ENCODE measurements at regions not wholly inside any gene's neighbourhood (a gene's known extent, or its start where the extent isn't known, plus 50 kb on each side); places are given as distances from the start of the nearest gene placed in this dataset.
A peak's percentile ranks its signal among the peaks of the same experiment; 100 is the strongest.
"Not testable (repeated sequence)": the region's sequence is repeated elsewhere in the genome, so short reads cannot be mapped to it uniquely, and the experiment has no call there.

DNA sequence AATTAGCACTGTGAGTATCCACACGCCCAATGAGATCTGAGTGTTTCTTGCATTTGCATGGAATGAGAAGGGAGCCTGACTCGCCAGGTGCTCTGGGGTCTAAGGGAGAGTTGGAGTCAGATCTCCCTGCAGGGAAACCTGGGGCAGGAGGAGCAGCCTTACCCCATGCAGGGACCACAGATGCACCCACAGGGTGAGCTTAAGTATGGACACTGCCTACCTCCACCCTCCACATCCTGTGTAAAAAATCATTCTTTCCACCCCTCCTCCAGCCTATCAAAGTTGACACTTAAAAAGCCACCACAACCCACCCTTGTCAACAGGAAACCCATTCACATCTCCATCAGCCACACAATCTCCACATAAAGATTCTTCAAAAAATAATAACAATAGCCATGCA, 67.0 kb upstream of the IGLL5 start:
- ChIA-PET POLR2A (no interaction called here), CTCF (interaction anchor here in 1 of 2 donors (0.8 to 2.2 kb wide), 2 partner anchors 11 to 32 kb away, joined by 3 to 8 read pairs; no protein-coding TSS in a partner anchor)
- H3K4me1 ChIP-seq (ENCODE audit: control insufficient read depth in 1 of 2, extremely low read depth in 1 of 2, insufficient read depth in 2 of 2, low read length in 2 of 2) = peaks cover 75 to 92% of the 10 kb centered on the region in 2 experiments
- H3K9me3 ChIP-seq = no peaks in the 10 kb centered on the region
- no peaks in the 10 kb centered on the region for H3K27me3 ChIP-seq (replicated peaks in 1 of 2; ENCODE audit: control insufficient read depth in 2 of 2, extremely low read depth in 1 of 2, insufficient read depth in 2 of 2, low read length in 1 of 2)
- peak overlapping the region; percentile 17 to 43 for H3K4me3 ChIP-seq (ENCODE audit: control insufficient read depth in 1 of 2, extremely low read depth in 1 of 2, low read length in 1 of 2)
- peak overlapping the region; percentile 99 for H3K27ac Mint-ChIP-seq
- H3K27ac ChIP-seq (ENCODE audit: low read length) = peak overlapping the region; percentile 86
- ATAC-seq (replicated peaks in 1 of 4) (peak; percentile 77 to 84 (median 83)), DNase-seq (peak in 30 of 35 experiments; percentile 14 to 69 (median 38))
- H3K36me3 ChIP-seq (ENCODE audit: control insufficient read depth in 2 of 2, extremely low read depth in 1 of 2, insufficient read depth in 1 of 2, low read length in 1 of 2) = no peaks in the 10 kb centered on the region
- H3K4me1 Mint-ChIP-seq = peaks cover 96% of the 10 kb centered on the region in 3 donors
- no peaks in the 10 kb centered on the region for H3K36me3 Mint-ChIP-seq
- H3K27me3 Mint-ChIP-seq = no peaks in the 10 kb centered on the region
- H3K4me3 Mint-ChIP-seq = peak overlapping the region; percentile 73 to 83 (median 77)
- no peaks in the 10 kb centered on the region for H3K9me3 Mint-ChIP-seq
- WGBS (ENCODE audit: insufficient coverage) = 13% methylated on average over 1 of the region's 2 CpGs

DNA sequence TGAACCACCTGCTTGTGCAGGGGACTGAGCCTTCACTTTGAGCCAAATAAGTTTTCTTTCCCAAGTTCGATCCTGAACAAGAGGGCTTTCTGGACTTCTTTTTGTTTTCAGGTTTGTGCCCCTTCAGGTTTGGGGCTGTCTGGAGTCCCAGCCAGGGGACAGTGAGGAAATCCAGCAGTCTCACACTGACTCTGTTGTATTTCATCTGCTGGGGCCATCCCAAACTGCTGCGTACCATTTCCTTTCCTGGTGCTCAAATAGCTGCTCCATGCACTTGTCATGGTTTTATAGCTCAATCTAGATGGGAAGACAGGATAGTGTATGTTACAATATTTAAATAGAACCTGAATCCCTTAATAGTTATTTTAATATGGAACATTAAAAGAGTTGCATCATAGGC, 66.3 kb upstream of the IGLL5 start:
- H3K4me3 Mint-ChIP-seq = peak overlapping the region in 2 of 3 donors; percentile 49 to 83
- no peak for ATAC-seq (replicated peaks in 1 of 4)
- no peaks in the 10 kb centered on the region for H3K9me3 ChIP-seq
- no peak overlapping the region for H3K4me3 ChIP-seq (ENCODE audit: control insufficient read depth in 1 of 2, extremely low read depth in 1 of 2, low read length in 1 of 2)
- no peaks in the 10 kb centered on the region for H3K27me3 ChIP-seq (replicated peaks in 1 of 2; ENCODE audit: control insufficient read depth in 2 of 2, extremely low read depth in 1 of 2, insufficient read depth in 2 of 2, low read length in 1 of 2)
- no peaks in the 10 kb centered on the region for H3K9me3 Mint-ChIP-seq
- H3K36me3 ChIP-seq (ENCODE audit: control insufficient read depth in 2 of 2, extremely low read depth in 1 of 2, insufficient read depth in 1 of 2, low read length in 1 of 2) = no peaks in the 10 kb centered on the region
- ChIA-PET CTCF (interaction anchor here in 1 of 2 donors (0.6 to 1.0 kb wide), 2 partner anchors 27 to 63 kb away, joined by 3 to 4 read pairs; no protein-coding TSS in a partner anchor), POLR2A (no interaction called here)
- no peaks in the 10 kb centered on the region for H3K36me3 Mint-ChIP-seq
- peaks cover 68 to 85% of the 10 kb centered on the region in 2 experiments for H3K4me1 ChIP-seq (ENCODE audit: control insufficient read depth in 1 of 2, extremely low read depth in 1 of 2, insufficient read depth in 2 of 2, low read length in 2 of 2)
- 64% methylated on average over 1 of the region's 2 CpGs for whole genome bisulfite sequencing (ENCODE audit: insufficient coverage)
- H3K27me3 Mint-ChIP-seq = no peaks in the 10 kb centered on the region
- H3K4me1 Mint-ChIP-seq = peaks cover 96% of the 10 kb centered on the region in 3 donors
- peak overlapping the region; percentile 99 for H3K27ac Mint-ChIP-seq
- no peak for DNase-seq
- peak overlapping the region; percentile 86 for H3K27ac ChIP-seq (ENCODE audit: low read length)

DNA sequence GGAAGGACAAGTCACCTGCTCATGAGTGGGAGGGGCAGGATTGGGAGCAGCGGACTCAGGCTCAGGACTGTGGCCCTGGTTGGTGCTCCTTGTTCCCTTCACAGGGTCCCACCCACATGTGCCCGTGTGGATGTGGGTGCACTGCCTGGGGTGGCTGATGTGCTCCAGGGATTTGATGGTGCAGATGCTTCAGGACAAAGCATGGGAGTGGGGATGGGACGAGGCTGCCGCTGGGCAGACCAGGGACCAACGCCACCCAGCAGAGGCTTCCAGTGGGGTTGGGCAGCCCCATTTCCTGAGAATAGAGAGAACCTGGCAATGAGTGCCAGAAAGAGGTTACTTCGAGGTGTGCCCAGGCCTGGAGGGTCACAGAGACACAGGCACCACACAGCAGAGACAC, 65.5 kb upstream of the IGLL5 start:
- H3K4me1 Mint-ChIP-seq = peaks cover 91 to 96% (median 91%) of the 10 kb centered on the region in 3 donors
- Histone ChIP-seq H3K9me3 (no peaks in the 10 kb centered on the region), H3K36me3 (ENCODE audit: control insufficient read depth in 2 of 2, extremely low read depth in 1 of 2, insufficient read depth in 1 of 2, low read length in 1 of 2) (no peaks in the 10 kb centered on the region), H3K4me1 (ENCODE audit: control insufficient read depth in 1 of 2, extremely low read depth in 1 of 2, insufficient read depth in 2 of 2, low read length in 2 of 2) (peaks cover 60 to 77% of the 10 kb centered on the region in 2 experiments), H3K27me3 (replicated peaks in 1 of 2; ENCODE audit: control insufficient read depth in 2 of 2, extremely low read depth in 1 of 2, insufficient read depth in 2 of 2, low read length in 1 of 2) (no peaks in the 10 kb centered on the region), H3K4me3 (ENCODE audit: control insufficient read depth in 1 of 2, extremely low read depth in 1 of 2, low read length in 1 of 2) (no peak overlapping the region), H3K27ac (ENCODE audit: low read length) (peak overlapping the region; percentile 86)
- no peaks in the 10 kb centered on the region for H3K9me3 Mint-ChIP-seq
- ChIA-PET CTCF (interaction anchor here in 1 of 2 donors (0.8 to 1.4 kb wide), 3 partner anchors 27 to 64 kb away, joined by 3 to 5 read pairs (median 3); no protein-coding TSS in a partner anchor), POLR2A (no interaction called here)
- ATAC-seq (replicated peaks in 1 of 4) = no peak
- H3K27me3 Mint-ChIP-seq = no peaks in the 10 kb centered on the region
- peak overlapping the region in 2 of 3 donors; percentile 31 to 83 for H3K4me3 Mint-ChIP-seq
- peak overlapping the region; percentile 99 for H3K27ac Mint-ChIP-seq
- no peaks in the 10 kb centered on the region for H3K36me3 Mint-ChIP-seq
- WGBS (ENCODE audit: insufficient coverage) = 78% methylated on average over 5 of the region's 6 CpGs
- DNase-seq = no peak

DNA sequence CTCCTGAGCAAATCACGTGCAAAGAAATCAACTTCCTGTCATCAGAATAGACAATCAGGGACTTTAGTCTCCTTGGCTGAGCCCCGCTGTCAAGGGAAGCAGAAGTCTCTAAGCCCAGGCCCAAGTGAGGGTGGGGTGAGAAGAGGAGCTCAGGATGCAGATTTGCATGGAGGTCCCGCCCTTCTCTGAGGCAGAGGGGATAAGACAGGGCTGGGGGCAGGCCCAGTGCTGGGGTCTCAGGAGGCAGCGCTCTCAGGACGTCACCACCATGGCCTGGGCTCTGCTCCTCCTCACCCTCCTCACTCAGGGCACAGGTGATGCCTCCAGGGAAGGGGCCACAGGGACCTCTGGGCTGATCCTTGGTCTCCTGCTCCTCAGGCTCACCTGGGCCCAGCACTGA, 65.1 kb upstream of the IGLL5 start:
- POLR2A ChIA-PET; H3K36me3 Mint-ChIP-seq; H3K4me3 ChIP-seq (ENCODE audit: control insufficient read depth in 1 of 2, extremely low read depth in 1 of 2, low read length in 1 of 2); H3K27me3 ChIP-seq (replicated peaks in 1 of 2; ENCODE audit: control insufficient read depth in 2 of 2, extremely low read depth in 1 of 2, insufficient read depth in 2 of 2, low read length in 1 of 2); H3K9me3 Mint-ChIP-seq; H3K27me3 Mint-ChIP-seq; H3K36me3 ChIP-seq (ENCODE audit: control insufficient read depth in 2 of 2, extremely low read depth in 1 of 2, insufficient read depth in 1 of 2, low read length in 1 of 2); H3K9me3 ChIP-seq: not testable (repeated sequence)
- Mint-ChIP-seq H3K4me1 (peaks cover 87 to 96% (median 90%) of the 10 kb centered on the region in 3 donors), H3K4me3 (peak overlapping the region in 2 of 3 donors; percentile 31 to 83), H3K27ac (peak overlapping the region; percentile 99)
- CTCF ChIA-PET = interaction anchor here in 1 of 2 donors (0.8 to 1.4 kb wide), 3 partner anchors 55 to 77 kb away, joined by 3 to 5 read pairs (median 4); no protein-coding TSS in a partner anchor
- ATAC-seq (replicated peaks in 1 of 4) (peak in 2 of 4 experiments; percentile 16 to 50), DNase-seq (peak in 5 of 35 experiments; percentile 13 to 49 (median 32))
- peak overlapping the region; percentile 86 for H3K27ac ChIP-seq (ENCODE audit: low read length)
- H3K4me1 ChIP-seq (ENCODE audit: control insufficient read depth in 1 of 2, extremely low read depth in 1 of 2, insufficient read depth in 2 of 2, low read length in 2 of 2) = peaks cover 58 to 73% of the 10 kb centered on the region in 2 experiments
- 73% methylated on average over 2 of the region's 5 CpGs for WGBS (ENCODE audit: insufficient coverage)

DNA sequence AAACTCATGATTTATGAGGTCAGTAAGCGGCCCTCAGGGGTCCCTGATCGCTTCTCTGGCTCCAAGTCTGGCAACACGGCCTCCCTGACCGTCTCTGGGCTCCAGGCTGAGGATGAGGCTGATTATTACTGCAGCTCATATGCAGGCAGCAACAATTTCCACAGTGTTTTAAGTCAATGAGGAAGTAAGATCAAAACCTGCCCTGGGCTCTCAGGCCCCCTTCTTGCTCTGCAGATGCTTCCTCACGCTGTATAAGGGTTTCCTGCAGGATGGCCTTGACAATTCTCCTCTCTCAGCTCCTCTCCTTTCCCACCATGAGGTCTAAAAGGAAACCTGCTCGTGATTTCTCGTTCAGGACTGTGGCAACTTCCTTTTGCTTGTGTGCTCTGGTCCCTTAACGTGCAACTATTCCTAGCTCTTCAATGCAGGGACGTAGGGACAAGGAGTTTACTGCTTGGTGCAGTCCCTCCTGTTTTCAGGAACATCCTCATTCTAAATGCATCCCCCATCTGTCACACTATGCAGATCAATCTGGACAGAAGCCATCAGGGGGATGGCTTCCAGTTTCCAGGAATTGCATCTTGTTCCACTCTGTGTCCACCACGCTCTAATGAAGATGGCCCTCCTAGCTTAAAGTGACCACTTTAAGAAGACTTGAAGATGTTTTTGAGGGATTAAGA, 64.3 kb upstream of the IGLL5 start:
- no peak for ATAC-seq (replicated peaks in 1 of 4)
- H3K9me3 ChIP-seq = no peaks in the 10 kb centered on the region
- H3K36me3 ChIP-seq (ENCODE audit: control insufficient read depth in 2 of 2, extremely low read depth in 1 of 2, insufficient read depth in 1 of 2, low read length in 1 of 2) = no peaks in the 10 kb centered on the region
- Mint-ChIP-seq H3K27me3 (no peaks in the 10 kb centered on the region), H3K36me3 (no peaks in the 10 kb centered on the region), H3K4me1 (peaks cover 80 to 89% (median 83%) of the 10 kb centered on the region in 3 donors), H3K27ac (peak overlapping the region; percentile 99), H3K9me3 (no peaks in the 10 kb centered on the region), H3K4me3 (peak overlapping the region in 2 of 3 donors; percentile 1 to 83)
- DNase-seq = no peak
- H3K4me1 ChIP-seq (ENCODE audit: control insufficient read depth in 1 of 2, extremely low read depth in 1 of 2, insufficient read depth in 2 of 2, low read length in 2 of 2) = peaks cover 52 to 66% of the 10 kb centered on the region in 2 experiments
- H3K4me3 ChIP-seq (ENCODE audit: control insufficient read depth in 1 of 2, extremely low read depth in 1 of 2, low read length in 1 of 2) = no peak overlapping the region
- no peaks in the 10 kb centered on the region for H3K27me3 ChIP-seq (replicated peaks in 1 of 2; ENCODE audit: control insufficient read depth in 2 of 2, extremely low read depth in 1 of 2, insufficient read depth in 2 of 2, low read length in 1 of 2)
- H3K27ac ChIP-seq (ENCODE audit: low read length) = peak overlapping the region; percentile 86
- WGBS (ENCODE audit: insufficient coverage) = 52% methylated on average over 8 of the region's 10 CpGs
- CTCF ChIA-PET = interaction anchor here in 1 of 2 donors (0.8 to 1.4 kb wide), 5 partner anchors 13 to 77 kb away, joined by 3 to 5 read pairs (median 5); no protein-coding TSS in a partner anchor
- POLR2A ChIA-PET = no interaction called here

DNA sequence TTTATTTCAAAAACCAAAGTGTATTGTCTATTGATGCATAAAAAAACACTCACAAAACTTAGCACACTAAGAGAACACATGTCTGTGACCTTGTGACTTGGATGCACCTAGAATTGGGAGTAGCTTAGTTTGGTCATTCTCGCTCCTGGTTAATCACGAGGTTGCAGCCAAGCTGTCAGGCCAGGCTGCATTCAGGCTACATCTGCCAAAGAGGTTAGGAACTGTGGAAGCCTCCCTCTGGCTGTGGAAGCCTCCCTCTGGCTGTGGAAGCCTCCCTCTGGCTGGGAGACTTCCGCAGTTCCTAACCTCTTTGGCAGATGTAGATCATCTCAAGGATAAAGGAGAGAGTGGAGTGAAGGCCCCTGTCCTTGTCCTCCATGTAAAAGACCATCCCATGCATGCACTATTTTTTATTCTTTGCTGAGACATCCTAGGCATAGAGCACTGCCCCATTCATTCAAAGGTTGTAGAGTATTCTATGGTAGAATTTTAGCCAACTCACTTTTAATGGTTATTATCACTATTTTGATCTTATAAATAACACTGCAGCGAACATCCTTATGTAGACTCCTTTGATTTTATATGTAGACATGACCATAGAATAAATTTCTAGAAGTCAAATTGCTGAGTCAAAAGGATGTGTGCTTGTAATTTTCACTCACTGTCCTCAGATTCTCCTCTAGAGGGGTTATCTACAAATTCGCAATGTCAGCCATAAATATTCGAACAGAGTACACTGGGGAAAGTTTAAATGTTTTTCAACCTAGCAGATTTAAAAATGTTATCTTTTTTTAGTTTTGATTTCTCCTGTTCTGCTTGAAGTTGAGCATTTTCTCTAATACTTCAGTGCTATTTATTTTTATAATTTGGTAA, 63.0 kb upstream of the IGLL5 start:
- no peak overlapping the region for H3K4me3 Mint-ChIP-seq
- no peaks in the 10 kb centered on the region for H3K27me3 ChIP-seq (replicated peaks in 1 of 2; ENCODE audit: control insufficient read depth in 2 of 2, extremely low read depth in 1 of 2, insufficient read depth in 2 of 2, low read length in 1 of 2)
- peaks cover 40 to 53% of the 10 kb centered on the region in 2 experiments for H3K4me1 ChIP-seq (ENCODE audit: control insufficient read depth in 1 of 2, extremely low read depth in 1 of 2, insufficient read depth in 2 of 2, low read length in 2 of 2)
- no peaks in the 10 kb centered on the region for H3K9me3 Mint-ChIP-seq
- POLR2A ChIA-PET = no interaction called here
- ATAC-seq (replicated peaks in 1 of 4) (no peak), DNase-seq (no peak)
- H3K27ac Mint-ChIP-seq = peak overlapping the region in 1 of 2 donors; percentile 46
- no peaks in the 10 kb centered on the region for H3K27me3 Mint-ChIP-seq
- CTCF ChIA-PET = interaction anchor here in 1 of 2 donors (1.0 to 1.2 kb wide), 3 partner anchors 15 to 25 kb away, joined by 3 to 5 read pairs (median 5); no protein-coding TSS in a partner anchor
- no peaks in the 10 kb centered on the region for H3K36me3 ChIP-seq (ENCODE audit: control insufficient read depth in 2 of 2, extremely low read depth in 1 of 2, insufficient read depth in 1 of 2, low read length in 1 of 2)
- no peaks in the 10 kb centered on the region for H3K9me3 ChIP-seq
- H3K36me3 Mint-ChIP-seq = no peaks in the 10 kb centered on the region
- H3K4me1 Mint-ChIP-seq = peaks cover 67 to 76% (median 70%) of the 10 kb centered on the region in 3 donors
- 100% methylated on average over 2 of the region's 6 CpGs for WGBS (ENCODE audit: insufficient coverage)
- H3K4me3 ChIP-seq (ENCODE audit: control insufficient read depth in 1 of 2, extremely low read depth in 1 of 2, low read length in 1 of 2) = no peak overlapping the region
- H3K27ac ChIP-seq (ENCODE audit: low read length) = no peak overlapping the region
